AG04449 (cell line): ENCODE measurements at regions not wholly inside any gene's neighbourhood (a gene's known extent, or its start where the extent isn't known, plus 50 kb on each side); places are given as distances from the start of the nearest gene placed in this dataset.
"Not testable (repeated sequence)": the region's sequence is repeated elsewhere in the genome, so short reads cannot be mapped to it uniquely, and the experiment has no call there.

Experiments
- CTCF ChIA-PET: fragments of 350-600 bp; formaldehyde crosslinking; extraction: SDS; loops from one replicate; lab custom pipeline; 2021; ENCODE audit warnings: antibody characterized with exemption; lab: Yijun Ruan, JAX
- POLR2A ChIA-PET: fragments of 400-600, 350-600 bp; formaldehyde crosslinking; extraction: SDS; loops from one replicate; lab custom pipeline; 2020; ENCODE audit warnings: antibody characterized with exemption, inconsistent platforms; lab: Yijun Ruan, JAX
- DNase-seq: peaks from one replicate; pipeline ENCODE4 v3.0.0-alpha.2; 2010; ENCODE audit warnings: low read depth, low spot score
- H3K4me3 ChIP-seq: 2 replicates; pipeline ENCODE4 v1.5.1; 2011; ENCODE audit warnings: low read depth, mild to moderate bottlenecking, control low read depth, low read length
- TF ChIP-seq, protein P1 (sequence below): IDR thresholded peaks from one replicate; pipeline ENCODE4 v1.5.1; 2011; ENCODE audit warnings: mild to moderate bottlenecking, moderate library complexity, low read length, control low read depth, inconsistent platforms; ENCODE audit not compliant: insufficient read depth; ENCODE audit errors: missing control alignments

DNA sequence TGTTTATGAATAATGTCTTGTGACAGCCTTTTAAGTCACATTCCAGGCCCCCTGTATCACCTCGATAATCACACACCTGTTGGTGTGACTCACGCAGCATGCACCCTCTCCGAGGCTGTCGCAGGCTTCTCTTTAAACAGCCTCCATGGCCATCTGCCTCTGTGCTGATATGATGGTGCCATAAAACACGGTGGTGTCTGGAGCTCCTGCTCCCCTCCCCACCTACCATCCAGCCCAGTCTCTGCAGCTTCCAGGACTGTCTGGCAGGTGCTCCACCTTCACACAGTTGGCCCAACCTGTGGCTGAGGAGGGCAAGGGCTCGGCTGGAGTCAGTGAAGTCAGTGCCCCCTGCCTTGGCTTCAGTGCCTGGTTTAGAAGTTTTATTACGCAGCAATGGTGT is 173.8 kb upstream of the RPL34 start:
- TF ChIP-seq, protein P1, sequence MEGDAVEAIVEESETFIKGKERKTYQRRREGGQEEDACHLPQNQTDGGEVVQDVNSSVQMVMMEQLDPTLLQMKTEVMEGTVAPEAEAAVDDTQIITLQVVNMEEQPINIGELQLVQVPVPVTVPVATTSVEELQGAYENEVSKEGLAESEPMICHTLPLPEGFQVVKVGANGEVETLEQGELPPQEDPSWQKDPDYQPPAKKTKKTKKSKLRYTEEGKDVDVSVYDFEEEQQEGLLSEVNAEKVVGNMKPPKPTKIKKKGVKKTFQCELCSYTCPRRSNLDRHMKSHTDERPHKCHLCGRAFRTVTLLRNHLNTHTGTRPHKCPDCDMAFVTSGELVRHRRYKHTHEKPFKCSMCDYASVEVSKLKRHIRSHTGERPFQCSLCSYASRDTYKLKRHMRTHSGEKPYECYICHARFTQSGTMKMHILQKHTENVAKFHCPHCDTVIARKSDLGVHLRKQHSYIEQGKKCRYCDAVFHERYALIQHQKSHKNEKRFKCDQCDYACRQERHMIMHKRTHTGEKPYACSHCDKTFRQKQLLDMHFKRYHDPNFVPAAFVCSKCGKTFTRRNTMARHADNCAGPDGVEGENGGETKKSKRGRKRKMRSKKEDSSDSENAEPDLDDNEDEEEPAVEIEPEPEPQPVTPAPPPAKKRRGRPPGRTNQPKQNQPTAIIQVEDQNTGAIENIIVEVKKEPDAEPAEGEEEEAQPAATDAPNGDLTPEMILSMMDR: no peak
- no peak overlapping the region for H3K4me3 ChIP-seq
- CTCF ChIA-PET: no interaction called here
- POLR2A ChIA-PET: no interaction called here
- DNase-seq: no peak

DNA sequence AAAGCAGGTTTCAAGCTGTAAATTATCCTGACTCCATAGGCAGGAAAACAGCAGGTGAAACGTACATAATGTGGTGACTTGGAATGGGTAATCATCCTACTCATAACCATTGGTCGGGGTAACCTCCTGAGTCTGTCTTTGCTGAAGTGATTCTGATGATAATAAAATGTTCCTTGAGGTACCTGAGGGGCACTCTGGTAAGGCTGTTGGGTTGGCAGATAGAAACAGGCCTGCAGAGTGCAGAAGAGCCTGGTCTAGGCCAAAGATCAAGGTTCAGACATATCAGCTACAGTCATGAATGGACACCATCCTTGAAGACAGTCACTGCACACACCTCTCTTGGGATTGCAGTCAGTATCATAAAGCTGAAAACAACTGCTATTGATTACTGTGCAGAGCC is 174.7 kb upstream of the RPL34 start:
- ChIA-PET POLR2A (no interaction called here), CTCF (no interaction called here)
- TF ChIP-seq, protein P1: no peak
- no peak overlapping the region for H3K4me3 ChIP-seq
- DNase-seq: no peak

DNA sequence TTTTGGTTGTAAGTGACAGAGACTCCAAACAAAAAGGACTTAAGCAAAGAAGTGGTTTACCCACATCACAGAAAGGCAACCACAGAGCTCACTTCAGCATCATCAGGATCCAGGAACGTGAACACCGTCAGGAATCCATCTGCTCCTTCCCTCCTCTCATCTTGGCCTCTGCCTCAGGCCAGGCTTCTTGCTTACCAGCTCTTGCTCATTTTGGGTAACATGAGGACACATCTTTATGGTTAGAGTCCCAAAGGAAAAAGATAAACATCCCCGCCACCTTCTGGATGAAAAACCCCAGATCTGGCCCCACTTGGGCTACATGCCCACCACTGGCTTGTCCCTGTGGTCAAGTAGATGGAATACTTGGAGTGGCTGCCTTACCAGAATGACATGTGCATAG is 176.8 kb upstream of the RPL34 start:
- ChIA-PET POLR2A (no interaction called here), CTCF (interaction anchor here (0.6 kb wide), 1 partner anchor 129 kb away, joined by 4 read pairs; no protein-coding TSS in a partner anchor)
- no peak for DNase-seq

DNA sequence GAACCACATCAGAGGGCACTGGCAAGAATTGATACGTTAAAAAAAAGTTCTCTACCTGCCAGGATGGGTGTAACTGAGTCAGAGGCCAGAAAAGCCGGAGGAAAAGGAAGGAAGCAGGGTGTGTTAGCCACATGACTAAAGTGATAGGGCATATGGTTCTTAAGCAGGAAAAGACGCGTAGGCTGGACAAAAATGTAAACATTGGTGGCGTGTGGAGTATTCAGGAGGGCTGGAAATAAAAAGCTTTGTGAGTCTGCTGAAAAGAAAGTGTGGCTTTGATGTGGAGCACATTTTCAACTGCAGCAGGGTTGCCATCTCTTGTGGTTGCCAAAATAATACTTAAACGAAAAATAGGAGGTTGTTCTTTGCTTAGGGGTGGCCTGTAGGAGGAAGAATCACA is 186.5 kb upstream of the RPL34 start:
- no peak overlapping the region for H3K4me3 ChIP-seq
- ChIA-PET CTCF (no interaction called here), POLR2A (no interaction called here)
- TF ChIP-seq, protein P1: no peak
- no peak for DNase-seq

More for the DNA sequence above, 176.8 kb upstream of the RPL34 start:
- H3K4me3 ChIP-seq: no peak overlapping the region
- TF ChIP-seq, protein P1: no peak

DNA sequence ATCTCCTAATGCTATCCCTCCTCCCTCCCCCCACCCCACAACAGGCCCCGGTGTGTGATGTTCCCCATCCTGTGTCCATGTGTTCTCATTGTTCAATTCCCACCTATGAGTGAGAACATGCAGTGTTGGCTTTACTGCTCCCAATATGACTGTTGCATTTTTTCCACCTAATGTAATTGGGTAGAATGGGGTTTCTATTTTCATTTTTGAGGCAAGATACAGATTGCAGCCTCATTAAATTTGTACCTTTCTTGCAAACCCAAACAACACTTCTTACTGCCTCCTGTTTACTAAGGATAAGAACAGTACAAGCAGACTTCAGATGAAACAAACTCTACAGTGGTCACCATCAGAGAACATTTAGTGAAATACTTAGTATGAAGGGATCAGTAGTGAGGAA is 187.0 kb upstream of the RPL34 start:
- DNase-seq, POLR2A ChIA-PET, H3K4me3 ChIP-seq, CTCF ChIA-PET: not testable (repeated sequence)

DNA sequence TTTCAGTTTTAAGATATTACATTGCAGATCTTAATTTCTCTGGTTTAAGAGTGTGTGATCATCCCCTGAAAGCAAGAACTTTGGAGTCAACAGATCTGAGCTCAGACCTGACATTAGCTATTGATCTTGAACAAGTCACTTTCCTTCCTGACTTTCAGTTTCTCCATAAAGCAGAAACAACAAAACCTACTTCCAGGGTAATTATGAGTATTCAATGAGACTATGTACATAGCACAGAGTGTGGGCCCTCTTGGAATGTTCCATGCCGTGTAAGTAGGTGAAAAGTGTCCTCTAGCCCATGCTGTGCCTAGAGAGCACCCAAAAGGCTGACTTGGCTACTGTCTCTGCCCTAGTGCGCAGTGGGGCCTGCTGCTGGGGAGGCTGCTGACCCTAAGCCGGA is 188.0 kb upstream of the RPL34 start:
- no peak overlapping the region for H3K4me3 ChIP-seq
- DNase-seq: no peak
- POLR2A ChIA-PET: no interaction called here
- TF ChIP-seq, protein P1: no peak
- CTCF ChIA-PET: no interaction called here

DNA sequence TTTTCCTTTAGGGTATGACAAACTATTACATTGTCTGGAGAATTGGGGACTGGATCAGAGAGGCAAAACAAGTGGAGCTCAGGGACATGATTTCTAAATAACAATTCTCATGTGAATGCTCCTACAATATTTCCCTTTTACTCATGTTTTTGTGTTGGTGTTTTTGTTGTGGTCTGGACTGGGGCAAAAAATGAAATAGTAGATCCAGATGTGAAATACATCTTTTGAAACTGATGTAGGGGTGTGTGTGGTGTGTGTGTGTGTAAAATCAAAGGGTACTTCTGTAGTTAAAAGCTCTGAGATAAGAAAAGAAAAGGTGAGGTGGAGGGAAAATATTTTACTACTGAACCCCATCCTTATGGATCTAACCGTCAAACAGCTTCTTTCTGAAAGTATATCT is 188.4 kb upstream of the RPL34 start:
- TF ChIP-seq, protein P1: no peak
- DNase-seq: no peak
- no peak overlapping the region for H3K4me3 ChIP-seq
- POLR2A ChIA-PET: no interaction called here
- CTCF ChIA-PET: no interaction called here
